ENCODE measurements at regions not wholly inside any gene's neighbourhood (a gene's known extent, or its start where the extent isn't known, plus 50 kb on each side); places are given as distances from the start of the nearest gene placed in this dataset.

DNA sequence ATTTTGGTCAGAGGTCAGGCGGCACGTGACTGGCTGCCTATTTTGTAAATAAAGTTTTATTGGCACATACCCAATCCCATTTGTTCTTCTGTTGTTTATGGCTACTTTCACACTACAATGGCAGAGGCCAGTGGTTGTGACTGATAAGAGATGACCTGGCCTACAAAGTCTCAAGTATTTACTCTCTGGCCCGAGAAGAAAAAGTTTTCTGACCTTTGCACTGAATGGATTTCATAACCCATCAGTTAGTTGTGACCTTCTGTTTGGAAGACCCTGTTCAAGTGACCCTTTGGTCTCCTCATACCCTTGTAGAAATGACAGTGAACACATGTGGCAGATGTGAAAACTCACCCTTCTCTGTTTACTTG lies 121.4 kb upstream of the MGAT5 start:
- TF ChIP-seq, protein P1, sequence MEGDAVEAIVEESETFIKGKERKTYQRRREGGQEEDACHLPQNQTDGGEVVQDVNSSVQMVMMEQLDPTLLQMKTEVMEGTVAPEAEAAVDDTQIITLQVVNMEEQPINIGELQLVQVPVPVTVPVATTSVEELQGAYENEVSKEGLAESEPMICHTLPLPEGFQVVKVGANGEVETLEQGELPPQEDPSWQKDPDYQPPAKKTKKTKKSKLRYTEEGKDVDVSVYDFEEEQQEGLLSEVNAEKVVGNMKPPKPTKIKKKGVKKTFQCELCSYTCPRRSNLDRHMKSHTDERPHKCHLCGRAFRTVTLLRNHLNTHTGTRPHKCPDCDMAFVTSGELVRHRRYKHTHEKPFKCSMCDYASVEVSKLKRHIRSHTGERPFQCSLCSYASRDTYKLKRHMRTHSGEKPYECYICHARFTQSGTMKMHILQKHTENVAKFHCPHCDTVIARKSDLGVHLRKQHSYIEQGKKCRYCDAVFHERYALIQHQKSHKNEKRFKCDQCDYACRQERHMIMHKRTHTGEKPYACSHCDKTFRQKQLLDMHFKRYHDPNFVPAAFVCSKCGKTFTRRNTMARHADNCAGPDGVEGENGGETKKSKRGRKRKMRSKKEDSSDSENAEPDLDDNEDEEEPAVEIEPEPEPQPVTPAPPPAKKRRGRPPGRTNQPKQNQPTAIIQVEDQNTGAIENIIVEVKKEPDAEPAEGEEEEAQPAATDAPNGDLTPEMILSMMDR (IDR thresholded peaks at IDR 0.05) = no peak
- no peak for TF ChIP-seq POLR2A (IDR thresholded peaks at IDR 0.05)
- no peak for TF ChIP-seq POLR2AphosphoS5 (IDR thresholded peaks at IDR 0.05)

Measured in gastroesophageal sphincter (tissue), 3 donors.